ENCODE measurements at regions not wholly inside any gene's neighbourhood (a gene's known extent, or its start where the extent isn't known, plus 50 kb on each side); places are given as distances from the start of the nearest gene placed in this dataset.

DNA sequence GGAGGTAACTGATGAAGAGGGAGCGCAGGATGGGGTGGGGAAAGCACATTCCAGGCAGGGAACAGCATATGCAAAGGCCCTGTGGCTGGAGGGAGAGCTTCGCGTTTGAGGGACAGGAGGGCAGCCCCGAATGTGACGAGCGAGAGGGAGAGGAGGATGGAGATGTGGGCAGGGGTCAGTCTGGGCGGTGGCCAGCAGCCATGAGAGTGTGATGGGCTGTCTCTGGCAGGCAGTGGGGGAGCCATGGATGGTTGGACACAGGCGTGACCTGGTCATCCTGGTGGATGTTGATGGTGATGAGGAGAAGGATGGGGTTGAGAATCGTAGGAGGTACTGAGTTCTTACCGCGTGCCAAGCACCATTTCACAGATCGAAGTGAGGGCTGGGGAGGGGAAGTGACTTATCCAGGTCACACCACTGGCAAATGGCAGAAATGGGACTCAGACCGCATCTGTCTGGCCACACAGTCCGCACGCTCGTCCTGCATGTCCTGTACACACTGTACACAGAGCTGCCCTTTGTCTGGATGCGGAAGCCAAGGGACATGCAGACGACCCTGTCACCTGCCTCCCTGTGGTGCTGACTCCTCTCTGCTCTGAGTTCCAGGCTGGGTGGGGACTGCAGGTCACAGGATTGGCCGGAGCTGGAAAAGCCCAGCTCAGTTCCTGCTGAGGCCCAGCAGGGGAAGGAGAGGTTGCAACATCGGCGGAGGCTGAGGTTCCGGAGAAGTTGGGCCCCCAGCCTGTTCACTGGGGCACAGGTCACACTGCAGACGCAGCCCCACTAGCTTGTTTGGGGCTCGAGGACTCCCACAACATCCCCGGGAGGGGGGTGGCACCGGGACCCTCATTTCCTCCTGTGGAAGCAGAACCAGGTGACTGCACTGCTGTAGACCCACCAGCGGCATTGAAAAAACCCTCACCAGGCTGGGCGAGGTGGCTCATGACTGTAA is 165.6 kb upstream of the IER5L start:
- H3K4me1 Mint-ChIP-seq, result peaks cover 11% of the 10 kb centered on the region
- H3K36me3 Mint-ChIP-seq (ENCODE audit: low read depth), result no peaks in the 10 kb centered on the region
- no peak for ATAC-seq
- no peak overlapping the region for H3K27ac Mint-ChIP-seq
- no peak for DNase-seq
- H3K27me3 Mint-ChIP-seq, result no peaks in the 10 kb centered on the region
- H3K9me3 Mint-ChIP-seq (ENCODE audit: low read depth), result no peaks in the 10 kb centered on the region
- CTCF ChIA-PET, result no interaction called here
- POLR2A ChIA-PET, result no interaction called here
- no peak overlapping the region for H3K4me3 Mint-ChIP-seq
- intact Hi-C loops (cut with DNase I, micrococcal nuclease), result no loop called here

DNA sequence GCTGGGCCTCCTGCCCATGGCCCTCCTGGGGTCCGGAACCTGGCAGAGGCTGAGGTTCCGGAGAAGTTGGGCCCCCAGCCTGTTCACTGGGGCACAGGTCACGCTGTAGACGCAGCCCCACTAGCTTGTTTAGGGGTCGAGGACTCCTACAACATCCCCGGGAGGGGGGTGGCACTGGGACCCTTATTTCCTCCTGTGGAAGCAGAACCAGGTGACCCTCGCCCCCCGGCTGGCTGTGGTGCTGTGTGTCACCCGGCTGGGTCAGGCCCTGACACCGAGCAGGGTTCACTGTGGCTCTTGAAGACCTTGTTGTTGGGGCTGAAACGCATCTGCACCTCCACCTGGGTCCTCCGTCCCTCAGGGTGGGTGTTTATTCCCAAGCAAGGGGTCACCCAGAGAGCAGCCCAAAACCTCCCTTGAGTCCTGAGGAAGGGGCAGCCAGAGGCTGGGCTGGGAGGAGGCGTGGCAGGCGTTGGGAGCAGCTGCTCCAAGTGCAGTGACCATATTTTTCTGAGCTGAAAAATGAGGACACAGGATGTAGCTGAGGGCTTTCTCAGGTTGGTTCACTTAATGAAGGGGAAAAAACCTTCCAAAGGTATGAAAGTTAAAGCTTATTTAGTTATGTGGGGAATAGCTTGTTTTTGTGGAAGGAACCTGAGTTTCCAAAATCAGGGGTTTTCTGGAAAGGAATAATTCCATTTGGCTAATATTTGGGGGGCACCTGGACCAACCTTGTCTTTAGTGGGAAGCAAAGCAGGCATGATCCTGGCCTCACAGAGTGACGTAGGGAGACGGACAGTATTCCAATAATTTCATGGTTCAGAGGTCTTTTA is 164.7 kb upstream of the IER5L start:
- ATAC-seq (no peak), DNase-seq (no peak)
- Mint-ChIP-seq H3K36me3 (ENCODE audit: low read depth) (no peaks in the 10 kb centered on the region), H3K4me1 (peaks cover 13% of the 10 kb centered on the region), H3K27ac (no peak overlapping the region), H3K27me3 (peaks cover 2% of the 10 kb centered on the region), H3K4me3 (no peak overlapping the region), H3K9me3 (ENCODE audit: low read depth) (no peaks in the 10 kb centered on the region)
- POLR2A ChIA-PET, result no interaction called here
- CTCF ChIA-PET, result interaction anchor here (0.7 to 1.3 kb wide), 2 partner anchors 32 to 203 kb away, joined by 3 to 4 read pairs; no protein-coding TSS in a partner anchor
- intact Hi-C loops (cut with DNase I, micrococcal nuclease), result no loop called here

DNA sequence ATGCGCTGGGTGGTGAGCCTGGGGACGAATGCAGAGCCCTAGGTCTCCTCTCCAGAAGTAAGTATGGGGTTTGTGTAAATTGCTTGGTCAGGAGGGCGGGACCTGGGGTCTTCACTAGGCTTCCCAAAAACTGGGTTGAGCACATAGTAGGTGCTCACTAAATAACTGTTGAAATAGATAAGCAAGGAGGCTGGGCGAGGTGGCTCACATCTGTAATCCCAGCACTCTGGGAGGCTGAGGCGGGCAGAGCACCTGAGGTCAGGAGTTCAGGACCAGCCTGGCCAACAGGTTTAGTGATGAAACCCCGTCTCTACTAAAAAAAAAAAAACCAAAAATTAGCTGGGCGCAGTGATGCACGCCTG is 163.9 kb upstream of the IER5L start:
- no peak overlapping the region for H3K27ac Mint-ChIP-seq
- H3K4me3 Mint-ChIP-seq, result no peak overlapping the region
- peaks cover 16% of the 10 kb centered on the region for H3K4me1 Mint-ChIP-seq
- intact Hi-C loops (cut with DNase I, micrococcal nuclease), result no loop called here
- ChIA-PET POLR2A (no interaction called here), CTCF (interaction anchor here (1.3 kb wide), 1 partner anchor 202 kb away, joined by 4 read pairs; no protein-coding TSS in a partner anchor)
- DNase-seq, result no peak
- no peaks in the 10 kb centered on the region for H3K36me3 Mint-ChIP-seq (ENCODE audit: low read depth)
- H3K27me3 Mint-ChIP-seq, result peaks cover 4% of the 10 kb centered on the region
- no peak for ATAC-seq
- H3K9me3 Mint-ChIP-seq (ENCODE audit: low read depth), result no peaks in the 10 kb centered on the region

DNA sequence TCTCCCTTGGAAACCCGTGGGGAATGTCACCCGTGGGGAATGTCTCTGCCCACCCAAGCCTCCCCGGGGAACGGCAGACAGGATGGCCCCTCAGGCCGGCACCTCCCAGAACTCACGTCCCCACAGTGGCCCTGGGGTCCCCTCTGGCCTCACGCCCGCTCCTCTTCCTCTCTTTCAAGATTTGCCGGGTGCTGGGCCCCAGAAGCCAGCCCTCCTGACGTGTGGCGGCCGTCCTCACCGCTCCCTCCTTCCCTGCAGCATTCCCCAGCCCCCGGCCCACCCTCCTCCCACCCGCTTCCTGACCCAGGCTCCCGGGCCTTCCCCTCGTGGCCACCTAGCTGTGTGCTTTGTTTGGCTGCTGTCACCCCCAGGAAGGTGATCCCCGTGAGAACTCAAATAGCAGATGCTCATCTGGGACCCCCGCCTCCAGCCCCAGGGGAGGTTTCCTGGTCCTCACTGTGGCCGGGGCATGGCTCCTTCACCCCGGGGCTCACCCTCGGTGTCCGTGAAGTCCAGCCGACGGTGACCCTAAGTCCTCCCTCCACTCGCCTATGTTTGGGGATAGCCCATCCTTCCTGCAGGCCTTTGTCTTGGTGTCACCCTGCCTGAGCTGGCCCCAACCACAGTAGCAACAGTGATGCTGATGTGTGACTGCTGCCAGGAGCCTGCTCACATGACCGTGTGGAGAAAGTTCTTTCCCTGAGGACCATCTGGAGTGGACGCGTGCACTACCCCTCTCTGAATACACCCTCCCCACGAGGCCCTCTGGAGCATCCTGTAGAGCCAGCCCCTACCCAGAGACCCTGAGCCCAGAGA is 163.3 kb upstream of the IER5L start:
- H3K9me3 Mint-ChIP-seq (ENCODE audit: low read depth), result no peaks in the 10 kb centered on the region
- no peak overlapping the region for H3K4me3 Mint-ChIP-seq
- H3K27me3 Mint-ChIP-seq, result peaks cover 4% of the 10 kb centered on the region
- CTCF ChIA-PET, result no interaction called here
- no peaks in the 10 kb centered on the region for H3K36me3 Mint-ChIP-seq (ENCODE audit: low read depth)
- intact Hi-C loops (cut with DNase I, micrococcal nuclease), result no loop called here
- no peak for DNase-seq
- H3K4me1 Mint-ChIP-seq, result peaks cover 16% of the 10 kb centered on the region
- POLR2A ChIA-PET, result no interaction called here
- H3K27ac Mint-ChIP-seq, result no peak overlapping the region
- no peak for ATAC-seq

DNA sequence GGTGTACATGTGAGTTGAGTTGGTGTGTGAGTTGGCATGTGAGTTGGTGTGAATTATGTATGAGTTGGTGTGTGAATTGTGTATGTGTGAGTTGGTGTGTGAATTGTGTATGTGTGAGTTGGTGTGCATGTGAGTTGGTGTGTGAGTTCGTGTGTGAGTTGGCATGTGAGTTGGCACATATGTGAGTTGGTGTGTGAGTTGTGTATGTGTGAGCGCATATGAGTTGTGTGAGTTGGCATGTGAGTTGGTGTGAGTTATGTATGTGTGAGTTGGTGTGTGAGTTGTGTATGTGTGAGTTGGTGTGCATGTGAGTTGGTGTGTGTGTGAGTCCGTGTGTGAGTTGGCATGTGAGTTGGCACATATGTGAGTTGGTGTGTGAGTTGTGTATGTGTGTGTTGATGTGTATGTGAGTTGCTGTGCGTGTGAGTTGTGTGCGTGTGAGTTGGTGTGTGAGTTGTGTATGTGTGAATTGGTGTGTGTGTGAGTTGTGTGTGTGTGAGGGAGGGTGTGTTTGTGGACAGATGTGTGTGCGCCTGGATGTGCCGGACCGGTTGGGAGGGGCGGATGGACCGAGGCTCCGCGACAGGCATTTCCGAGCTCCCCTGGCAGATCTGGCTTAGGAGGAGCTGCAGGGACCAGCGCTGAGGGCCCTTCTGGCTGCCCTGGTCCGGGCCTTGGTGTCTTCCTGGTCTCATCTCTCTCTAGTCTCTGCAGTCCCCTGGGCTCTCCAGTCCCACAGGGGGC is 162.5 kb upstream of the IER5L start:
- Mint-ChIP-seq H3K36me3 (ENCODE audit: low read depth) (no peaks in the 10 kb centered on the region), H3K27ac (no peak overlapping the region), H3K4me1 (peaks cover 15% of the 10 kb centered on the region), H3K27me3 (peaks cover 4% of the 10 kb centered on the region), H3K4me3 (no peak overlapping the region), H3K9me3 (ENCODE audit: low read depth) (no peaks in the 10 kb centered on the region)
- intact Hi-C loops (cut with DNase I, micrococcal nuclease), result no loop called here
- CTCF ChIA-PET, result no interaction called here
- no peak for DNase-seq
- POLR2A ChIA-PET, result no interaction called here
- ATAC-seq, result no peak

DNA sequence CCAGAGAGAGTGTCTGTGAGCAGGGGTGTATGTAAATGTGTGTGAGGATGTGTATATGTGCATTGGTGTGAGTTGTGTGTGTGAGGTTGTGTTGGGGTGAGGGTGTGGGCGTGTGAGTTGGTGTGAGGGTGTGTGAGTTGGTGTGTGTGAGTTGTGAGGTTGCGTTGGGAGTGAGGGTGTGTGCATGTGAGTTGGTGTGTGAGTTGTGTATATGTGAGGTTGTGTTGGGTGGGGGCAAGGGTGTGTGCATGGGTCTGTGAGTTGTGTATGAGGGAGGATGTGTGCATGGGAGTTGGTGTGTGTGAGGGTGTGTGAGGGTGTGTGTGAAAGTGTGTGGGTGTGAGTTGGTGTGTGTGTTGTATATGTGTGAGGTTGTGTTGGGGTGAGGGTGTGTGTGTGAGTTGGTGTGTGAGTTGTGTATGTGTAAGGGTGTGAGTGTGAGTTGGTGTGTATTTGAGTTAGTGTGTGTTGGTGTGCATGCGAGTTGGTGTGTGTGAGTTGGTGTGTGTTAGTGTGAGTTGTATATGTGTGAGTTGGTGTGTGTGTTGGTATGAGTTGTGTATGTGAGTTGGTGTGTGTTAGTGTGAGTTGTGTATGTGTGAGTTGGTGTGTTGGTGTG is 161.6 kb upstream of the IER5L start:
- ChIA-PET CTCF (interaction anchor here (1.2 kb wide), 1 partner anchor 19 kb away, joined by 5 read pairs; no protein-coding TSS in a partner anchor), POLR2A (no interaction called here)
- intact Hi-C loops (cut with DNase I, micrococcal nuclease), result loop anchor here in 1 of 2 experiments (5.0 kb wide), 2 partner anchors 162 to 197 kb away; partner anchors contain the start of gene IER5L
- Mint-ChIP-seq H3K27ac (no peak overlapping the region), H3K9me3 (ENCODE audit: low read depth) (no peaks in the 10 kb centered on the region), H3K4me1 (peaks cover 23% of the 10 kb centered on the region), H3K4me3 (no peak overlapping the region), H3K36me3 (ENCODE audit: low read depth) (no peaks in the 10 kb centered on the region), H3K27me3 (peaks cover 4% of the 10 kb centered on the region)
- ATAC-seq (no peak), DNase-seq (no peak)

DNA sequence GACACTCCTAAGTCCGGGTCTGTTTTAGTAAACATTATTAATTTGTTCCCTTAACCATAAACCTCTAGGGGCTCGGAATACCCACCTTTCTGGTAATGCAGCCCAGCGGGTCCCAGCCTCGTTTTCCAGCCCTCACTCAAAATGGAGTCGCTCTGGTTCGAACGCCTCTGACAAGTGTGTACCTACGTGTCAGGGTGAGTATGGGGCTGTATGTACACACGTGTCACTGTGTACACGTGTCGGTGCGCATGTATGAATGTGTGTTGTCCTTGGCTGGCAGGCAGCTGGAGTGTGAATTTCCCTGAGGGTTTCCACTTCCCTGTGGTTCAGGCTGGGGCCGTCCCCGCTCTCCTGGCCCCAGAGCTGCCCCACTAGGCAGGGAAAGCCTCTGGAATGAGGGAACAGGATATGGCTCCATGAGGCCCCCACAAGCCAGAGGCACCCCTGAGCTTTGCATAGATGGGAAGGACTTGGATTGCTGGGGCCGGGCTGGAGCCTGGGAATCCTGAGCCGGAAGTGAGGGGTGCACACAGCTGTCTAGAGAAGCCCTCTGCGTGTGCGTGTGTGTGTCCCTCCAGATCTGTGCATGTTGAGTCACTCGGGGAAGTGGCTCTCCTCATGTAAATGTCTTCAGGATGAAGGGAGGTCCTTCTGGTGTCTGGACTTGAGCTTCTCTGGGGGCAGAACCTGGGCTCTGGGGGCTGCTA is 160.8 kb upstream of the IER5L start:
- ATAC-seq (no peak), DNase-seq (no peak)
- H3K27me3 Mint-ChIP-seq, result peaks cover 4% of the 10 kb centered on the region
- no peaks in the 10 kb centered on the region for H3K9me3 Mint-ChIP-seq (ENCODE audit: low read depth)
- POLR2A ChIA-PET, result interaction anchor here (0.7 kb wide), 1 partner anchor 32 kb away, joined by 5 read pairs; no protein-coding TSS in a partner anchor
- no peak overlapping the region for H3K27ac Mint-ChIP-seq
- no peaks in the 10 kb centered on the region for H3K36me3 Mint-ChIP-seq (ENCODE audit: low read depth)
- H3K4me1 Mint-ChIP-seq, result peaks cover 30% of the 10 kb centered on the region
- H3K4me3 Mint-ChIP-seq, result no peak overlapping the region
- CTCF ChIA-PET, result interaction anchor here (1.2 kb wide), 1 partner anchor 18 kb away, joined by 5 read pairs; no protein-coding TSS in a partner anchor
- intact Hi-C loops (cut with DNase I, micrococcal nuclease), result loop anchor here in 1 of 2 experiments (5.0 kb wide), 2 partner anchors 162 to 197 kb away; partner anchors contain the start of gene IER5L

DNA sequence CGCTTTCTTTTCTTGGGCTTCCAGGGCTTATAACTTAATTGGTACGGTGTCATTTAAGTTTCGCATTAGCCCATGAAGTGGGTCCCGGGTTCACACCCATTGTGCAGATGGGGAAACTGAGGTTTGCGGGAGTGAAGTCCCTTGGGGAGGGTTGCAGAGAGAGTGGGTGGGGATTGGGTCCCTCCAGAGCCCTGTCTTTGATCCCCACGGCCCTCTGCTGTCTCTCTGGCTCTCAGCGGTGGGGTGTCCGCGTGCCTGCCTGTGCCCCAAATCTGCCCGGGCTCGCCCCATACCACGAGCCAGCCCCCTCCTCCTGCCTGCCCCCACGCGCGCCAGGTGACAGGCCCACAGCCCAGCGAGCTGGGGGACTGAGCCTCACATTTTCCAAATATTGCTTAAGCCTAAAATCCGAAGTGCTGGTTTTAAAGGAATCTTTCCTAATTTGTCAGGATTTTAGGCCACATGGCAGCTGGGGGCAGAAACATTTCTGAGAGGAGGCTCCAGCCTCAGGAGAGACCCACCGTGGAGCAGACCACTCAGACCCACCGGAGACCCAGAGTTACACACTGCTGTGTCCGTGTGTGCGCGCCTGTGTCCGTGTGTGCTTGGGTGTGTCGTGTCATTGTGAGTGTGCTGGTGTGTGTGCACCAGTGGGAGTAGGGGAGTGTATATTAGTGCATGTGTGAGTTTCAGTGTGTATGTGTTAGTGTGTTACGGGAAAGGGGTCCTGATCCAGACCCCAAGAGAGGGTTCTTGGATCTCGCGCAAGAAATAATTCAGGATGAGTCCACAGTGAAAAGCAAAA is 159.5 kb upstream of the IER5L start:
- Mint-ChIP-seq H3K9me3 (ENCODE audit: low read depth) (no peaks in the 10 kb centered on the region), H3K4me3 (no peak overlapping the region), H3K27me3 (peaks cover 4% of the 10 kb centered on the region), H3K4me1 (peaks cover 33% of the 10 kb centered on the region), H3K27ac (no peak overlapping the region), H3K36me3 (ENCODE audit: low read depth) (no peaks in the 10 kb centered on the region)
- intact Hi-C loops (cut with DNase I, micrococcal nuclease), result loop anchor here in 1 of 2 experiments (5.0 kb wide), 2 partner anchors 160 to 195 kb away; partner anchors contain the start of gene IER5L
- POLR2A ChIA-PET, result interaction anchor here (0.7 kb wide), 1 partner anchor 30 kb away, joined by 5 read pairs; no protein-coding TSS in a partner anchor
- CTCF ChIA-PET, result no interaction called here
- ATAC-seq, result no peak
- no peak for DNase-seq

DNA sequence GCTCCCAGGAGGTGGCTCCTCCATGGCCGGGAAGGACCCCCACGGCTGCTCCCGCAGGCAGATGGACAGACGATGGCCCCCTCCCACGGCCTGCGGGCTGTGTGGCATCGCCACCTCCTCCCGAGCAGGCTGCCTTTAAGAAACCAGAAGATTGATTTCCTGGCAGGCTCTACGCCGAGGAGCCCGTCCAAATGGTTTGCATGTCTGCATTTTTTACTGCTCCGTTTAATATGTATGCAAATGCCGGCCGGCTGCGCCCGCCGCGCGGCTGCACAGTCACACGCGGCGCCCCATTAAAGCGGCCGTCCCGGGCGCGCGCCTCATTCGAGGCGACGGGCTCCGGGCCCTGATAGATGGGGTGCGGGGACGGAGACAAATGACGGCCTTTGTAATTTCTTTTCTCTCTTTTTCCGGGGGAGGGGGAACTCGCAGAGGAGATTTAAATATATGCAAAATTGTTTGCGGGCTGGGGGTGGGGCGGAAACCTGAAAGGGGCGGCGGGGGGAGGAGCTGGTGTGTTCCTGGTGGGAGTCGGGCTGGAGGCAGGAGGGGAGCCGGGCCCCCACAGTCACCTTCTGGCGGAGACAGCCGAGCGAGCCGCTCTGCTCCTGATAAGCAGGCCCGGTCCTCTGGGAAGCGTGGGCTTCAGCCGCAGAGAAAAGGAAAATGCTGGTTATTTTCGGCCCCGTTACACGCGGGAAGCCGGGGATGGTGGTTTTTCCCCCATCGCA is 158.7 kb upstream of the IER5L start:
- H3K4me1 Mint-ChIP-seq, result peaks cover 33% of the 10 kb centered on the region
- no peaks in the 10 kb centered on the region for H3K9me3 Mint-ChIP-seq (ENCODE audit: low read depth)
- ChIA-PET CTCF (no interaction called here), POLR2A (no interaction called here)
- no peak overlapping the region for H3K27ac Mint-ChIP-seq
- H3K27me3 Mint-ChIP-seq, result peaks cover 4% of the 10 kb centered on the region
- ATAC-seq (peak; percentile 58), DNase-seq (peak; percentile 59)
- intact Hi-C loops (cut with DNase I, micrococcal nuclease), result loop anchor here in 1 of 2 experiments (5.0 kb wide), 2 partner anchors 159 to 194 kb away; partner anchors contain the start of gene IER5L
- H3K4me3 Mint-ChIP-seq, result peak overlapping the region; percentile 35
- H3K36me3 Mint-ChIP-seq (ENCODE audit: low read depth), result no peaks in the 10 kb centered on the region
